Activated T-cell treated with anti-CD3 and anti-CD28 coated beads for 24 hours (primary cell): ENCODE measurements at regions not wholly inside any gene's neighbourhood (a gene's known extent, or its start where the extent isn't known, plus 50 kb on each side); places are given as distances from the start of the nearest gene placed in this dataset.
"Not testable (repeated sequence)": the region's sequence is repeated elsewhere in the genome, so short reads cannot be mapped to it uniquely, and the experiment has no call there.

Experiments used
- DNase-seq: peaks from one replicate; pipeline ENCODE4 v3.0.0-alpha.2; 2020; ENCODE audit warnings: low read depth

- DNase-seq = no peak
Measured at GRCh38 chr5:124021776-124022175, 509.8 kb downstream of the CSNK1G3 start.

GRCh38 chr5:124021066-124021641 is 509.2 kb downstream of the CSNK1G3 start:
- no peak for DNase-seq

- not testable (repeated sequence) for DNase-seq
Measured at GRCh38 chr5:124017321-124017720, 505.3 kb downstream of the CSNK1G3 start.

- DNase-seq = no peak
Measured at GRCh38 chr5:124007675-124008398, 495.9 kb downstream of the CSNK1G3 start.

- no peak for DNase-seq
Measured at GRCh38 chr5:124001036-124001615, 489.1 kb downstream of the CSNK1G3 start.

- no peak for DNase-seq
Measured at GRCh38 chr5:124000538-124000937, 488.6 kb downstream of the CSNK1G3 start.

GRCh38 chr5:123997462-123998215 is 485.7 kb downstream of the CSNK1G3 start:
- no peak for DNase-seq

- DNase-seq = no peak
Measured at GRCh38 chr5:123997064-123997461, 485.1 kb downstream of the CSNK1G3 start.

GRCh38 chr5:123992641-123993040 is 480.7 kb downstream of the CSNK1G3 start:
- no peak for DNase-seq

- DNase-seq = no peak
Measured at GRCh38 chr5:123987956-123988355, 476.0 kb downstream of the CSNK1G3 start.

- no peak for DNase-seq
Measured at GRCh38 chr5:123976379-123977033, 464.5 kb downstream of the CSNK1G3 start.

- not testable (repeated sequence) for DNase-seq
Measured at GRCh38 chr5:123975521-123975920, 463.5 kb downstream of the CSNK1G3 start.

GRCh38 chr5:123966781-123967180 is 454.8 kb downstream of the CSNK1G3 start:
- no peak for DNase-seq

- DNase-seq = no peak
Measured at GRCh38 chr5:123965626-123966025, 453.6 kb downstream of the CSNK1G3 start.

GRCh38 chr5:123964884-123965283 is 452.9 kb downstream of the CSNK1G3 start:
- no peak for DNase-seq

GRCh38 chr5:123960526-123960925 is 448.5 kb downstream of the CSNK1G3 start:
- no peak for DNase-seq

- DNase-seq = no peak
Measured at GRCh38 chr5:123951582-123951977, 439.6 kb downstream of the CSNK1G3 start.

GRCh38 chr5:123950701-123951581 is 439.0 kb downstream of the CSNK1G3 start:
- DNase-seq = no peak

GRCh38 chr5:123949807-123950340 is 437.9 kb downstream of the CSNK1G3 start:
- no peak for DNase-seq

- no peak for DNase-seq
Measured at GRCh38 chr5:123949043-123949804, 437.2 kb downstream of the CSNK1G3 start.
